ENCODE measurements at regions not wholly inside any gene's neighbourhood (a gene's known extent, or its start where the extent isn't known, plus 50 kb on each side); places are given as distances from the start of the nearest gene placed in this dataset.

- WGBS (ENCODE audit: insufficient coverage, insufficient replicate concordance, low lambda C conversion rate, missing lambda C conversion rate): 10% methylated on average over 4 of the region's 4 CpGs
- in situ Hi-C loops (cut with MboI) (no loop called here), intact Hi-C loops (cut with micrococcal nuclease; ENCODE audit: unreplicated experiment) (no loop called here)
- TF ChIP-seq RAD21 (IDR thresholded peaks at IDR 0.05; ENCODE audit: insufficient read depth, low read depth, low read length) (no peak), RUNX3 (IDR thresholded peaks at IDR 0.05; ENCODE audit: low read length) (no peak), FOS (IDR thresholded peaks at IDR 0.05; ENCODE audit: borderline replicate concordance, extremely low read depth, insufficient read length) (no peak), MYC (IDR thresholded peaks at IDR 0.05; ENCODE audit: insufficient read depth, insufficient read length, insufficient replicate concordance, low read length, severe bottlenecking) (no peak), SPI1 (IDR thresholded peaks at IDR 0.05; ENCODE audit: borderline replicate concordance, insufficient read depth, low read depth, low read length) (no peak), TARDBP (IDR thresholded peaks at IDR 0.05; ENCODE audit: borderline replicate concordance) (no peak), POLR2A (IDR thresholded peaks at IDR 0.05; ENCODE audit: low read depth, low read length) (no peak), MXI1 (IDR thresholded peaks at IDR 0.05; ENCODE audit: low read depth, low read length) (no peak), SRF (IDR thresholded peaks at IDR 0.05; ENCODE audit: low read depth in 2 of 2, low read length in 2 of 2) (no peak)
- TF ChIP-seq, protein P1, sequence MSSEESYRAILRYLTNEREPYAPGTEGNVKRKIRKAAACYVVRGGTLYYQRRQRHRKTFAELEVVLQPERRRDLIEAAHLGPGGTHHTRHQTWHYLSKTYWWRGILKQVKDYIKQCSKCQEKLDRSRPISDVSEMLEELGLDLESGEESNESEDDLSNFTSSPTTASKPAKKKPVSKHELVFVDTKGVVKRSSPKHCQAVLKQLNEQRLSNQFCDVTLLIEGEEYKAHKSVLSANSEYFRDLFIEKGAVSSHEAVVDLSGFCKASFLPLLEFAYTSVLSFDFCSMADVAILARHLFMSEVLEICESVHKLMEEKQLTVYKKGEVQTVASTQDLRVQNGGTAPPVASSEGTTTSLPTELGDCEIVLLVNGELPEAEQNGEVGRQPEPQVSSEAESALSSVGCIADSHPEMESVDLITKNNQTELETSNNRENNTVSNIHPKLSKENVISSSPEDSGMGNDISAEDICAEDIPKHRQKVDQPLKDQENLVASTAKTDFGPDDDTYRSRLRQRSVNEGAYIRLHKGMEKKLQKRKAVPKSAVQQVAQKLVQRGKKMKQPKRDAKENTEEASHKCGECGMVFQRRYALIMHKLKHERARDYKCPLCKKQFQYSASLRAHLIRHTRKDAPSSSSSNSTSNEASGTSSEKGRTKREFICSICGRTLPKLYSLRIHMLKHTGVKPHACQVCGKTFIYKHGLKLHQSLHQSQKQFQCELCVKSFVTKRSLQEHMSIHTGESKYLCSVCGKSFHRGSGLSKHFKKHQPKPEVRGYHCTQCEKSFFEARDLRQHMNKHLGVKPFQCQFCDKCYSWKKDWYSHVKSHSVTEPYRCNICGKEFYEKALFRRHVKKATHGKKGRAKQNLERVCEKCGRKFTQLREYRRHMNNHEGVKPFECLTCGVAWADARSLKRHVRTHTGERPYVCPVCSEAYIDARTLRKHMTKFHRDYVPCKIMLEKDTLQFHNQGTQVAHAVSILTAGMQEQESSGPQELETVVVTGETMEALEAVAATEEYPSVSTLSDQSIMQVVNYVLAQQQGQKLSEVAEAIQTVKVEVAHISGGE (CRISPR knock-in tag; IDR thresholded peaks at IDR 0.05): no peak
- no peak overlapping the region for H2AFZ ChIP-seq (ENCODE audit: control insufficient read depth, low read depth, low read length)
- no peaks in the 10 kb centered on the region for H3K36me3 ChIP-seq (ENCODE audit: control insufficient read depth in 2 of 2, insufficient read depth in 2 of 2, low read length in 1 of 2)
- H3K4me3 ChIP-seq: no peak overlapping the region
- ChIA-PET SMC1A (ENCODE audit: uncharacterized antibody, unreplicated experiment) (interaction anchor here (0.5 to 0.6 kb wide), 2 partner anchors 57 to 358 kb away, joined by 3 read pairs; no protein-coding TSS in a partner anchor), RAD21 (ENCODE audit: unreplicated experiment) (no interaction called here), CTCF (no interaction called here), POLR2A (no interaction called here)
- H3K9ac ChIP-seq (ENCODE audit: control insufficient read depth, insufficient read depth, low read length): no peak overlapping the region
- no peaks in the 10 kb centered on the region for H3K9me3 ChIP-seq (replicated peaks; ENCODE audit: control insufficient read depth, insufficient read depth, low read length)
- BruUV-seq (replicated peaks): no TSS peak
- H3K4me2 ChIP-seq (ENCODE audit: control insufficient read depth, insufficient read depth): no peak overlapping the region
- FAIRE-seq (no peak), ATAC-seq (no peak), DNase-seq (ENCODE audit: low read depth, low spot score) (no peak)
- H3K4me1 ChIP-seq (ENCODE audit: control insufficient read depth, insufficient read depth, low read length): no peaks in the 10 kb centered on the region
- no peak overlapping the region for H3K27ac ChIP-seq (ENCODE audit: control insufficient read depth, insufficient read depth)
- no peaks in the 10 kb centered on the region for H3K27me3 ChIP-seq (replicated peaks in 1 of 2; ENCODE audit: control insufficient read depth in 2 of 2, insufficient read depth in 2 of 2, low read length in 1 of 2)
- no peaks in the 10 kb centered on the region for H4K20me1 ChIP-seq (ENCODE audit: control insufficient read depth, insufficient read depth)
- H3K79me2 ChIP-seq (ENCODE audit: control insufficient read depth, insufficient read depth, low read length): no peaks in the 10 kb centered on the region
These were observed 208.9 kb downstream of the C16orf95 start for GRCh38 chr16:87108278-87108677.
